GM12878 (cell line): ENCODE measurements at regions not wholly inside any gene's neighbourhood (a gene's known extent, or its start where the extent isn't known, plus 50 kb on each side); places are given as distances from the start of the nearest gene placed in this dataset.

ENCODE experiments used
- ATAC-seq: fragments of 200-7000 bp; cut with Tn5 transposase; 3 replicates; pipeline ENCODE4 v1.9.1; 2020; ENCODE audit warnings: mild to moderate bottlenecking, moderate library complexity
- BruUV-seq: library from RNA; stranded (reverse); fragments of 400-500 nt; replicated peaks from 2 replicates; lab custom pipeline; 2021; lab: Mats Ljungman, UMichigan
- CTCF ChIA-PET: fragments of 300-600 bp; sonication (Branson Sonifier 250); formaldehyde crosslinking; extraction: SDS; loops from one replicate; lab custom pipeline; 2021; ENCODE audit warnings: inconsistent platforms; lab: Yijun Ruan, JAX
- POLR2A ChIA-PET: fragments of 350-600 bp; formaldehyde crosslinking; extraction: SDS; loops from one replicate; lab custom pipeline; 2021; ENCODE audit warnings: inconsistent platforms; lab: Charles Lee
- RAD21 ChIA-PET: fragments of 300-600 bp; sonication (Branson Sonifier 250); formaldehyde crosslinking; loops from one replicate; lab custom pipeline; 2023; ENCODE audit warnings: antibody characterized with exemption; ENCODE audit not compliant: unreplicated experiment; lab: Charles Lee
- SMC1A ChIA-PET: fragments of 300-600 bp; sonication (Branson Sonifier 250); formaldehyde crosslinking; loops from one replicate; lab custom pipeline; 2023; ENCODE audit not compliant: unreplicated experiment, uncharacterized antibody; lab: Charles Lee
- DNase-seq: peaks from one replicate; pipeline ENCODE4 v3.0.0-alpha.2; 2011; ENCODE audit warnings: low read depth, low spot score
- FAIRE-seq: peaks from 3 replicates; lab custom pipeline; 2011; peaks lifted over from hg19 to GRCh38; lab: Jason Lieb, UNC
- H2AFZ ChIP-seq: 2 replicates; pipeline ENCODE4 v1.6.0; 2011; ENCODE audit warnings: low read depth, low read length, control low read depth; ENCODE audit not compliant: control insufficient read depth
- H3K27ac ChIP-seq: 2 replicates; pipeline ENCODE4 v1.5.1; 2011; ENCODE audit warnings: control low read depth; ENCODE audit not compliant: control insufficient read depth, insufficient read depth
- H3K27me3 ChIP-seq, 2 experiments: replicated peaks in 1 of 2; 2 replicates each; pipeline versions ENCODE4 v1.6.0 to v1.6.1; 2011; ENCODE audit warnings: low read length in 1 of 2; ENCODE audit not compliant: control insufficient read depth in 2 of 2, insufficient read depth in 2 of 2
- H3K36me3 ChIP-seq, 2 experiments: 2 replicates each; pipeline ENCODE4 v1.5.1; 2011; ENCODE audit warnings: low read length in 1 of 2; ENCODE audit not compliant: control insufficient read depth in 2 of 2, insufficient read depth in 2 of 2
- H3K4me1 ChIP-seq: 2 replicates; pipeline ENCODE4 v1.6.1; 2011; ENCODE audit warnings: mild to moderate bottlenecking, low read length, moderate library complexity, mixed read lengths; ENCODE audit not compliant: control insufficient read depth, insufficient read depth
- H3K4me2 ChIP-seq: 2 replicates; pipeline ENCODE4 v1.6.0; 2011; ENCODE audit warnings: control low read depth; ENCODE audit not compliant: control insufficient read depth, insufficient read depth
- H3K4me3 ChIP-seq: fragments of 200-600 bp; sonication (generic); 2 replicates; pipeline ENCODE4 v1.5.1; 2016
- H3K79me2 ChIP-seq: 2 replicates; pipeline ENCODE4 v1.6.0; 2011; ENCODE audit warnings: low read length; ENCODE audit not compliant: control insufficient read depth, insufficient read depth
- H3K9ac ChIP-seq: 2 replicates; pipeline ENCODE4 v1.8.0; 2011; ENCODE audit warnings: low read length, control low read depth, mixed read lengths; ENCODE audit not compliant: control insufficient read depth, insufficient read depth
- H3K9me3 ChIP-seq: replicated peaks from 3 replicates; pipeline ENCODE4 v1.5.1; 2011; ENCODE audit warnings: mild to moderate bottlenecking, low read length; ENCODE audit not compliant: control insufficient read depth, insufficient read depth
- H4K20me1 ChIP-seq: 2 replicates; pipeline ENCODE4 v1.6.0; 2011; ENCODE audit not compliant: control insufficient read depth, insufficient read depth
- WGBS: methylation state at CpG from one replicate; pipeline ENCODE4 v1.1.6; 2016; ENCODE audit warnings: low lambda C conversion rate; ENCODE audit not compliant: insufficient replicate concordance, insufficient coverage; ENCODE audit errors: missing lambda C conversion rate; 5-methylcytosine and 5-hydroxymethylcytosine counted together
- in situ Hi-C: fragments of 300-500 bp; cut with MboI; formaldehyde crosslinking; loops from 9 replicates; pipeline ENCODE4 v1.14.3; 2018; ENCODE audit warnings: mixed read lengths
- intact Hi-C: fragments of 100-400 bp; cut with micrococcal nuclease; formaldehyde crosslinking; loops from one replicate; pipeline ENCODE4 v1.14.2; 2022; ENCODE audit not compliant: unreplicated experiment
- TF ChIP-seq, protein P1 (sequence below): IDR thresholded peaks from 2 replicates; pipeline ENCODE4 v1.6.1; 2012; ENCODE audit warnings: mild to moderate bottlenecking, low read depth, low read length
- TF ChIP-seq, protein P2 (sequence below): fragments of 450-650 bp; conservative IDR thresholded peaks from 2 replicates; pipeline ENCODE4 v1.6.1; 2017; ENCODE audit warnings: mild to moderate bottlenecking, moderate library complexity

DNA sequence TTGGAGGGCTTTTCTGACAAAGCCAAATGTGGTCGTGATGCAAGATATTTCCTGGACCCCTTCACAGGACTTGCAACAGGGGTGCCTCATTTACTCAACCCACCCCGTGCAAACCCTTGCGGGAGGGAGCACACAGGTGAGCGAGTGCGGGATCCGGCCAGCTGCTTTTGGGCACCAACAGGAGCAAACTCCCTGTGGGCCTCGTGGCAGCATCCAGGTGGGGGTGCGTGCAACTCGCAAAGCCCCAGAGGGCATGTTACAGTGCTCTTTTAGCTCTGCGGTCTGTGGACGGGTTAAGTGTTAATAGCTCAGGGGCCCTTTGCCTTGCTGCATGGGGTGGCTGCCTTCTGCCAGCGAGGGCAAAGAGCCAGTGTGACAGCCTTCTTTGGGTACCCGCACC lies 707.6 kb upstream of the MDGA2 start:
- Histone ChIP-seq H3K4me1 (no peaks in the 10 kb centered on the region), H3K27me3 (no peaks in the 10 kb centered on the region), H4K20me1 (no peaks in the 10 kb centered on the region), H3K9me3 (no peaks in the 10 kb centered on the region), H3K79me2 (no peaks in the 10 kb centered on the region), H3K9ac (no peak overlapping the region), H3K36me3 (no peaks in the 10 kb centered on the region), H3K27ac (no peak overlapping the region), H3K4me2 (no peak overlapping the region), H3K4me3 (no peak overlapping the region), H2AFZ (no peak overlapping the region)
- ChIA-PET SMC1A (no interaction called here), RAD21 (no interaction called here), POLR2A (no interaction called here), CTCF (no interaction called here)
- DNase-seq (no peak), FAIRE-seq (no peak), ATAC-seq (no peak)
- intact Hi-C loops: no loop called here
- TF ChIP-seq, protein P1, sequence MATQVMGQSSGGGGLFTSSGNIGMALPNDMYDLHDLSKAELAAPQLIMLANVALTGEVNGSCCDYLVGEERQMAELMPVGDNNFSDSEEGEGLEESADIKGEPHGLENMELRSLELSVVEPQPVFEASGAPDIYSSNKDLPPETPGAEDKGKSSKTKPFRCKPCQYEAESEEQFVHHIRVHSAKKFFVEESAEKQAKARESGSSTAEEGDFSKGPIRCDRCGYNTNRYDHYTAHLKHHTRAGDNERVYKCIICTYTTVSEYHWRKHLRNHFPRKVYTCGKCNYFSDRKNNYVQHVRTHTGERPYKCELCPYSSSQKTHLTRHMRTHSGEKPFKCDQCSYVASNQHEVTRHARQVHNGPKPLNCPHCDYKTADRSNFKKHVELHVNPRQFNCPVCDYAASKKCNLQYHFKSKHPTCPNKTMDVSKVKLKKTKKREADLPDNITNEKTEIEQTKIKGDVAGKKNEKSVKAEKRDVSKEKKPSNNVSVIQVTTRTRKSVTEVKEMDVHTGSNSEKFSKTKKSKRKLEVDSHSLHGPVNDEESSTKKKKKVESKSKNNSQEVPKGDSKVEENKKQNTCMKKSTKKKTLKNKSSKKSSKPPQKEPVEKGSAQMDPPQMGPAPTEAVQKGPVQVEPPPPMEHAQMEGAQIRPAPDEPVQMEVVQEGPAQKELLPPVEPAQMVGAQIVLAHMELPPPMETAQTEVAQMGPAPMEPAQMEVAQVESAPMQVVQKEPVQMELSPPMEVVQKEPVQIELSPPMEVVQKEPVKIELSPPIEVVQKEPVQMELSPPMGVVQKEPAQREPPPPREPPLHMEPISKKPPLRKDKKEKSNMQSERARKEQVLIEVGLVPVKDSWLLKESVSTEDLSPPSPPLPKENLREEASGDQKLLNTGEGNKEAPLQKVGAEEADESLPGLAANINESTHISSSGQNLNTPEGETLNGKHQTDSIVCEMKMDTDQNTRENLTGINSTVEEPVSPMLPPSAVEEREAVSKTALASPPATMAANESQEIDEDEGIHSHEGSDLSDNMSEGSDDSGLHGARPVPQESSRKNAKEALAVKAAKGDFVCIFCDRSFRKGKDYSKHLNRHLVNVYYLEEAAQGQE: no peak
- TF ChIP-seq, protein P2, sequence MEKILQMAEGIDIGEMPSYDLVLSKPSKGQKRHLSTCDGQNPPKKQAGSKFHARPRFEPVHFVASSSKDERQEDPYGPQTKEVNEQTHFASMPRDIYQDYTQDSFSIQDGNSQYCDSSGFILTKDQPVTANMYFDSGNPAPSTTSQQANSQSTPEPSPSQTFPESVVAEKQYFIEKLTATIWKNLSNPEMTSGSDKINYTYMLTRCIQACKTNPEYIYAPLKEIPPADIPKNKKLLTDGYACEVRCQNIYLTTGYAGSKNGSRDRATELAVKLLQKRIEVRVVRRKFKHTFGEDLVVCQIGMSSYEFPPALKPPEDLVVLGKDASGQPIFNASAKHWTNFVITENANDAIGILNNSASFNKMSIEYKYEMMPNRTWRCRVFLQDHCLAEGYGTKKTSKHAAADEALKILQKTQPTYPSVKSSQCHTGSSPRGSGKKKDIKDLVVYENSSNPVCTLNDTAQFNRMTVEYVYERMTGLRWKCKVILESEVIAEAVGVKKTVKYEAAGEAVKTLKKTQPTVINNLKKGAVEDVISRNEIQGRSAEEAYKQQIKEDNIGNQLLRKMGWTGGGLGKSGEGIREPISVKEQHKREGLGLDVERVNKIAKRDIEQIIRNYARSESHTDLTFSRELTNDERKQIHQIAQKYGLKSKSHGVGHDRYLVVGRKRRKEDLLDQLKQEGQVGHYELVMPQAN: no peak
- BruUV-seq: no TSS peak
- in situ Hi-C loops: no loop called here
- 50% methylated on average over 13 of the region's 13 CpGs for WGBS
